Daoy (cell line): ENCODE measurements at regions not wholly inside any gene's neighbourhood (a gene's known extent, or its start where the extent isn't known, plus 50 kb on each side); places are given as distances from the start of the nearest gene placed in this dataset.

Experiments used
- DNase-seq: peaks from one replicate; pipeline ENCODE4 v3.0.0-alpha.2; 2015; ENCODE audit warnings: low read depth

- no peak for DNase-seq
Observed at GRCh38 chr6:148240861-148241477, 101.7 kb upstream of the SASH1 start.

GRCh38 chr6:148242180-148242579 is 100.5 kb upstream of the SASH1 start:
- no peak for DNase-seq

GRCh38 chr6:148244217-148244935 is 98.3 kb upstream of the SASH1 start:
- DNase-seq: no peak

GRCh38 chr6:148247386-148248063 is 95.1 kb upstream of the SASH1 start:
- no peak for DNase-seq

GRCh38 chr6:148249160-148249559 is 93.5 kb upstream of the SASH1 start:
- DNase-seq: no peak

GRCh38 chr6:148249679-148250375 is 92.8 kb upstream of the SASH1 start:
- no peak for DNase-seq

GRCh38 chr6:148250975-148251685 is 91.5 kb upstream of the SASH1 start:
- peak; percentile 55 for DNase-seq

- DNase-seq: no peak
Observed at GRCh38 chr6:148251891-148252290, 90.7 kb upstream of the SASH1 start.

- DNase-seq: no peak
Observed at GRCh38 chr6:148257810-148258209, 84.8 kb upstream of the SASH1 start.

GRCh38 chr6:148258868-148259267 is 83.8 kb upstream of the SASH1 start:
- no peak for DNase-seq

- DNase-seq: no peak
Observed at GRCh38 chr6:148261470-148261869, 81.2 kb upstream of the SASH1 start.

GRCh38 chr6:148263010-148263409 is 79.6 kb upstream of the SASH1 start:
- no peak for DNase-seq

- no peak for DNase-seq
Observed at GRCh38 chr6:148263961-148264360, 78.7 kb upstream of the SASH1 start.

- DNase-seq: no peak
Observed at GRCh38 chr6:148265054-148265453, 77.6 kb upstream of the SASH1 start.

GRCh38 chr6:148269386-148269785 is 73.3 kb upstream of the SASH1 start:
- peak; percentile 41 for DNase-seq

- peak; percentile 93 for DNase-seq
Observed at GRCh38 chr6:148271711-148272439, 70.8 kb upstream of the SASH1 start.

- DNase-seq: no peak
Observed at GRCh38 chr6:148272597-148272996, 70.0 kb upstream of the SASH1 start.

- DNase-seq: peak; percentile 30
Observed at GRCh38 chr6:148273962-148274752, 68.5 kb upstream of the SASH1 start.

GRCh38 chr6:148274809-148275208 is 67.8 kb upstream of the SASH1 start:
- DNase-seq: no peak

- DNase-seq: no peak
Observed at GRCh38 chr6:148285205-148285604, 57.4 kb upstream of the SASH1 start.
